A549 (cell line): ENCODE measurements at regions not wholly inside any gene's neighbourhood (a gene's known extent, or its start where the extent isn't known, plus 50 kb on each side); places are given as distances from the start of the nearest gene placed in this dataset.

Source experiments
- ATAC-seq, 2 experiments: fragments of 200-7000 bp in 1 of 2; fragments of >200 bp in 1 of 2; cut with Nextera tagmentation in 1 of 2; cut with Tn5 transposase in 1 of 2; 3 replicates each; pipeline versions ENCODE4 v1.8.0 to v1.9.1; 2018 to 2020; ENCODE audit warnings: mild to moderate bottlenecking in 1 of 2, moderate library complexity in 1 of 2
- CTCF ChIA-PET: fragments of 300-600 bp; sonication (Branson Sonifier 250); formaldehyde crosslinking; extraction: SDS; loops from one replicate; lab custom pipeline; 2021; ENCODE audit warnings: antibody characterized with exemption, inconsistent platforms; lab: Yijun Ruan, JAX
- POLR2A ChIA-PET: fragments of 350-600 bp; formaldehyde crosslinking; extraction: SDS; loops from one replicate; lab custom pipeline; 2021; ENCODE audit warnings: antibody characterized with exemption, inconsistent platforms; lab: Yijun Ruan, JAX
- DNase-seq, 2 experiments: peaks; one replicate each; pipeline versions ENCODE4 v3.0.0 to v3.0.0-alpha.2; 2011 to 2016; ENCODE audit warnings: low read depth in 1 of 2, low spot score in 1 of 2
- FAIRE-seq: peaks from 2 replicates; lab custom pipeline; 2011; peaks lifted over from hg19 to GRCh38; lab: Jason Lieb, UNC
- H3K27ac ChIP-seq, 2 experiments: fragments of >200 bp; sonication (Bioruptor Twin); formaldehyde crosslinking; 3 replicates each; pipeline ENCODE4 v1.5.1; 2016 to 2017
- H3K4me1 ChIP-seq: fragments of >200 bp; sonication (Bioruptor Twin); formaldehyde crosslinking; 3 replicates; pipeline ENCODE4 v1.6.1; 2016
- H3K4me2 ChIP-seq: fragments of >200 bp; sonication (Bioruptor Twin); formaldehyde crosslinking; 3 replicates; pipeline ENCODE4 v1.6.1; 2016
- H3K4me3 ChIP-seq: fragments of >200 bp; sonication (Bioruptor Twin); formaldehyde crosslinking; 3 replicates; pipeline ENCODE4 v1.5.1; 2016
- H3K9me3 ChIP-seq: fragments of >200 bp; sonication (Bioruptor Twin); formaldehyde crosslinking; 3 replicates; pipeline ENCODE4 v1.6.1; 2016
- CBX2 ChIP-seq: fragments of 200-600 bp; sonication (generic); IDR thresholded peaks from 2 replicates; pipeline ENCODE4 v1.6.1; 2016; ENCODE audit warnings: low read depth, mild to moderate bottlenecking, borderline replicate concordance
- CHD2 ChIP-seq: fragments of 150-350 bp; IDR thresholded peaks from 2 replicates; pipeline ENCODE4 v1.6.1; 2014; ENCODE audit warnings: low read length; ENCODE audit not compliant: partially characterized antibody
- EHF ChIP-seq: fragments of 250-450 bp; sonication (Bioruptor Pico); IDR thresholded peaks from 2 replicates; pipeline ENCODE4 v1.5.0; 2020; ENCODE audit warnings: mild to moderate bottlenecking
- ESRRA ChIP-seq: fragments of 150-350 bp; IDR thresholded peaks from 2 replicates; pipeline ENCODE4 v1.6.1; 2014; ENCODE audit warnings: mild to moderate bottlenecking, low read length, borderline replicate concordance
- FOSL2 ChIP-seq, 2 experiments: fragments of 450-650 bp in 1 of 2; fragments of >200 bp in 1 of 2; sonication (Bioruptor Twin) in 1 of 2; formaldehyde crosslinking; IDR thresholded peaks; 2 replicates each; pipeline versions ENCODE4 v1.5.0 to v1.6.1; 2016 to 2020; ENCODE audit warnings: mild to moderate bottlenecking in 1 of 2, moderate library complexity in 1 of 2
- HES2 ChIP-seq: fragments of >200 bp; sonication (Bioruptor Twin); formaldehyde crosslinking; IDR thresholded peaks from 2 replicates; pipeline ENCODE4 v1.6.1; 2016
- MAFK ChIP-seq: fragments of 450-650 bp; IDR thresholded peaks from 2 replicates; pipeline ENCODE4 v1.6.1; 2014; ENCODE audit not compliant: partially characterized antibody
- MAX ChIP-seq: IDR thresholded peaks from 2 replicates; pipeline ENCODE4 v1.6.1; 2012
- MYC ChIP-seq: IDR thresholded peaks from 2 replicates; pipeline ENCODE4 v1.6.1; 2012; ENCODE audit warnings: mild to moderate bottlenecking, inconsistent platforms, low read length, improper control_type of control experiment, borderline replicate concordance
- NPAS2 ChIP-seq: fragments of 250-450 bp; sonication (Bioruptor Pico); IDR thresholded peaks from 2 replicates; pipeline ENCODE4 v1.8.0; 2022; ENCODE audit warnings: mild to moderate bottlenecking, moderate library complexity, borderline replicate concordance
- RARB ChIP-seq: fragments of 250-450 bp; sonication (Bioruptor Pico); IDR thresholded peaks from 2 replicates; pipeline ENCODE4 v1.8.0; 2021; ENCODE audit warnings: mild to moderate bottlenecking, moderate library complexity
- REST ChIP-seq: fragments of 200-600 bp; sonication (generic); IDR thresholded peaks from 2 replicates; pipeline ENCODE4 v1.6.1; 2016; ENCODE audit warnings: antibody characterized with exemption, mild to moderate bottlenecking, moderate library complexity
- SREBF2 ChIP-seq: fragments of 450-650 bp; IDR thresholded peaks from 2 replicates; pipeline ENCODE4 v1.6.1; 2014; ENCODE audit warnings: mild to moderate bottlenecking, moderate library complexity
- TP53 ChIP-seq: fragments of 250-450 bp; sonication (Bioruptor Pico); IDR thresholded peaks from 2 replicates; pipeline ENCODE4 v1.5.0; 2021; ENCODE audit warnings: mild to moderate bottlenecking, moderate library complexity
- WGBS: methylation state at CpG from one replicate; pipeline ENCODE4 v1.1.6; 2017; ENCODE audit errors: missing lambda C conversion rate; 5-methylcytosine and 5-hydroxymethylcytosine counted together

GRCh38 chr4:100657187-100657586, 139.4 kb upstream of the EMCN start:
- H3K4me3 ChIP-seq = no peak overlapping the region
- no peak for TF ChIP-seq NPAS2
- no peak overlapping the region for H3K27ac ChIP-seq
- no peaks in the 10 kb centered on the region for H3K4me1 ChIP-seq
- H3K9me3 ChIP-seq = no peaks in the 10 kb centered on the region
- DNase-seq (no peak), FAIRE-seq (no peak), ATAC-seq (no peak)
- POLR2A ChIA-PET = no interaction called here
- H3K4me2 ChIP-seq = no peak overlapping the region
- CTCF ChIA-PET = no interaction called here

GRCh38 chr4:100651499-100652175, 133.8 kb upstream of the EMCN start:
- Histone ChIP-seq H3K4me1 (no peaks in the 10 kb centered on the region; the same call in 2 of the 3 replicates), H3K4me2 (no peak overlapping the region), H3K27ac (no peak overlapping the region), H3K9me3 (no peaks in the 10 kb centered on the region), H3K4me3 (no peak overlapping the region)
- FAIRE-seq = no peak
- ATAC-seq = no peak
- no peak for DNase-seq
- ChIA-PET POLR2A (no interaction called here), CTCF (interaction anchor here (0.8 kb wide), 1 partner anchor 22 kb away, joined by 3 read pairs; no protein-coding TSS in a partner anchor)
- WGBS = 59% methylated on average over 3 of the region's 3 CpGs
- no peak for TF ChIP-seq MYC
- TF ChIP-seq ESRRA = no peak
- TF ChIP-seq RARB (CRISPR knock-in tag) = no peak

- FAIRE-seq (no peak), ATAC-seq (no peak), DNase-seq (no peak)
- no peak overlapping the region for H3K4me3 ChIP-seq
- no peaks in the 10 kb centered on the region; the same call in 2 of the 3 replicates for H3K4me1 ChIP-seq
- ChIA-PET CTCF (no interaction called here), POLR2A (no interaction called here)
- no peaks in the 10 kb centered on the region for H3K9me3 ChIP-seq
- H3K27ac ChIP-seq = no peak overlapping the region
- 0 out of 3 replicates have a peak overlapping the region, but pooled peaks have one; percentile 13 for H3K4me2 ChIP-seq
- 56% methylated on average over 1 of the region's 1 CpG for WGBS
- TF ChIP-seq CHD2 = no peak
- TF ChIP-seq HES2 = no peak
- no peak for TF ChIP-seq SREBF2
- no peak for TF ChIP-seq MAFK
- no peak for TF ChIP-seq REST
Measured at GRCh38 chr4:100649417-100649816, 131.6 kb upstream of the EMCN start.

GRCh38 chr4:100644150-100644549, 126.3 kb upstream of the EMCN start:
- POLR2A ChIA-PET = no interaction called here
- Histone ChIP-seq H3K4me2 (no peak overlapping the region), H3K4me3 (no peak overlapping the region), H3K9me3 (no peaks in the 10 kb centered on the region), H3K4me1 (no peaks in the 10 kb centered on the region; the same call in 2 of the 3 replicates)
- WGBS = 63% methylated on average over 3 of the region's 3 CpGs
- CTCF ChIA-PET = interaction anchor here (1.0 kb wide), 1 partner anchor 133 kb away, joined by 3 read pairs; no protein-coding TSS in a partner anchor
- TF ChIP-seq EHF = no peak
- TF ChIP-seq, all 56 proteins: peak for 0
- FAIRE-seq (no peak), DNase-seq (no peak), ATAC-seq (no peak)
- H3K27ac ChIP-seq = no peak overlapping the region

- no peak for ATAC-seq
- H3K4me3 ChIP-seq = no peak overlapping the region
- TF ChIP-seq FOSL2 (IDR thresholded peaks at IDR 0.05) (no peak), FOSL2 (CRISPR knock-in tag; IDR thresholded peaks at IDR 0.05) (no peak), MAX (no peak), TP53 (CRISPR knock-in tag) (no peak), CBX2 (no peak)
- TF ChIP-seq, all 56 proteins: peak for 0
- ChIA-PET POLR2A (no interaction called here), CTCF (no interaction called here)
- Histone ChIP-seq H3K4me2 (no peak overlapping the region), H3K9me3 (no peaks in the 10 kb centered on the region), H3K4me1 (no peaks in the 10 kb centered on the region), H3K27ac (no peak overlapping the region)
- FAIRE-seq (no peak), DNase-seq (no peak)
Measured at GRCh38 chr4:100641336-100641735, 123.5 kb upstream of the EMCN start.
